ENCODE measurements at regions not wholly inside any gene's neighbourhood (a gene's known extent, or its start where the extent isn't known, plus 50 kb on each side); places are given as distances from the start of the nearest gene placed in this dataset.

DNA sequence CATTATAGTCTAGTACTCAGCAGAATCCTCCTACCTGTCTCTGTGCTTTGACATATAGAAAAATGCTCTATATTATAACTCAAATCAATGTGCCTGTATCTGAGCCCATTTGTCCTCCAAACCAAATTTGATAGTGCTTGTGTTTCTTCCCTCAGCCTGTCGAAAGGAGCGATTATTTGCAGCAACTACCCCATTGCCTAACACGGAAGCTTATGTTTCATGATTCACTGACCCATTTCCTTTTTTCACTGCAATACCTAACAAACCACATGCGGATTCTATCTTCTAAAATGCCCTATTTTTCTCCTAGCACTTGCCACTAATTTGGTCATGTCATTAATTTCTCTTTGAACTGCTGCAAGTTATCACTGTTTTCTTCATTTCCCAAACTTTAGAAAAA, 1220.6 kb upstream of the CADM2 start:
- TF ChIP-seq, protein P1, sequence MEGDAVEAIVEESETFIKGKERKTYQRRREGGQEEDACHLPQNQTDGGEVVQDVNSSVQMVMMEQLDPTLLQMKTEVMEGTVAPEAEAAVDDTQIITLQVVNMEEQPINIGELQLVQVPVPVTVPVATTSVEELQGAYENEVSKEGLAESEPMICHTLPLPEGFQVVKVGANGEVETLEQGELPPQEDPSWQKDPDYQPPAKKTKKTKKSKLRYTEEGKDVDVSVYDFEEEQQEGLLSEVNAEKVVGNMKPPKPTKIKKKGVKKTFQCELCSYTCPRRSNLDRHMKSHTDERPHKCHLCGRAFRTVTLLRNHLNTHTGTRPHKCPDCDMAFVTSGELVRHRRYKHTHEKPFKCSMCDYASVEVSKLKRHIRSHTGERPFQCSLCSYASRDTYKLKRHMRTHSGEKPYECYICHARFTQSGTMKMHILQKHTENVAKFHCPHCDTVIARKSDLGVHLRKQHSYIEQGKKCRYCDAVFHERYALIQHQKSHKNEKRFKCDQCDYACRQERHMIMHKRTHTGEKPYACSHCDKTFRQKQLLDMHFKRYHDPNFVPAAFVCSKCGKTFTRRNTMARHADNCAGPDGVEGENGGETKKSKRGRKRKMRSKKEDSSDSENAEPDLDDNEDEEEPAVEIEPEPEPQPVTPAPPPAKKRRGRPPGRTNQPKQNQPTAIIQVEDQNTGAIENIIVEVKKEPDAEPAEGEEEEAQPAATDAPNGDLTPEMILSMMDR (IDR thresholded peaks at IDR 0.05; ENCODE audit: insufficient read depth, low read length, severe bottlenecking): no peak
- DNase-seq (ENCODE audit: low read depth) (no peak), FAIRE-seq (no peak)

DNA sequence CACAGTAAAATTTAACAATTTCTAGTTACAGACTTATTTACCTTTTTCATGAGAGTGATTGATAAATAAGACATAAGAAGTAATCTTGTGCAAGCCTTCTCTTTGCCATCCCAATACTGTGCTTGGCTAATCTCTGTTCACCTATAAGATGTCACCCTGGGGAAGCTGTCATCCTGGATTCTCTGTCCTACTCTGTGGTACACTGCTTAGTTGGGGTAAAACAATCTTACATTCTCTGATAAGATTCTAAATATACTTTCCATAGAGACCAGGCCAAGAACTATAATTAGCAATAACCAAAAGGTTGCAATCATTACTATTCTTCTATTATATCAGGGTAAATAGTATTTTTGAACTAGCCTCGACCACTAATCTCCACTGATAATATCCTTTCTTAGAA, 1218.3 kb upstream of the CADM2 start:
- FAIRE-seq (no peak), DNase-seq (ENCODE audit: low read depth) (no peak)
- no peaks in the 10 kb centered on the region for H3K36me3 ChIP-seq (ENCODE audit: control insufficient read depth, insufficient read depth, low read length)
- no peaks in the 10 kb centered on the region for H3K27me3 ChIP-seq (ENCODE audit: control insufficient read depth, insufficient read depth, low read length)
- TF ChIP-seq, protein P1 (IDR thresholded peaks at IDR 0.05; ENCODE audit: insufficient read depth, low read length, severe bottlenecking): no peak
- no peak overlapping the region for H3K4me3 ChIP-seq (ENCODE audit: low read depth, low read length)

More for the DNA sequence above, 1220.6 kb upstream of the CADM2 start:
- no peaks in the 10 kb centered on the region for H3K27me3 ChIP-seq (ENCODE audit: control insufficient read depth, insufficient read depth, low read length)
- no peak overlapping the region for H3K4me3 ChIP-seq (ENCODE audit: low read depth, low read length)
- H3K36me3 ChIP-seq (ENCODE audit: control insufficient read depth, insufficient read depth, low read length): no peaks in the 10 kb centered on the region

DNA sequence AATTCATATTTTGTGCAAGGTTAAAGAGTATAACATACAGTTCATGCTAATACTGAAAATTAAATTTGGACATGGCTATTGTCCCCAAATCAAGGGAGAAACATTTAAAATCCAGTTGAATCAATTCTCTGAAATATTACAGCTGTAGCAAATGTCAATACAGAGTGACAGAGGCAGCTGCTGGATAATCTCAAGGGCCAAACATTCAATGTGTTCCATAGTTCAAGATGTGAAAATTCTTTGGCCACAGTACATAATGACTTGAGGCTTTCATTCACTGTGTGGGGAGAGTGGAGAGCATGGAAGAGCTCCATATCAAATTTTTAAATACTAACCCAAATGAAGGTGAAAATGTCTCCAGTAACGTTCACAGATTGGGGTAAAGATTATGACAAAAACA, 1192.8 kb upstream of the CADM2 start:
- no peak for DNase-seq (ENCODE audit: low read depth)
- TF ChIP-seq, protein P1 (IDR thresholded peaks at IDR 0.05; ENCODE audit: insufficient read depth, low read length, severe bottlenecking): no peak
- no peak for FAIRE-seq
- no peaks in the 10 kb centered on the region for H3K36me3 ChIP-seq (ENCODE audit: control insufficient read depth, insufficient read depth, low read length)
- H3K27me3 ChIP-seq (ENCODE audit: control insufficient read depth, insufficient read depth, low read length): no peaks in the 10 kb centered on the region
- no peak overlapping the region for H3K4me3 ChIP-seq (ENCODE audit: low read depth, low read length)

DNA sequence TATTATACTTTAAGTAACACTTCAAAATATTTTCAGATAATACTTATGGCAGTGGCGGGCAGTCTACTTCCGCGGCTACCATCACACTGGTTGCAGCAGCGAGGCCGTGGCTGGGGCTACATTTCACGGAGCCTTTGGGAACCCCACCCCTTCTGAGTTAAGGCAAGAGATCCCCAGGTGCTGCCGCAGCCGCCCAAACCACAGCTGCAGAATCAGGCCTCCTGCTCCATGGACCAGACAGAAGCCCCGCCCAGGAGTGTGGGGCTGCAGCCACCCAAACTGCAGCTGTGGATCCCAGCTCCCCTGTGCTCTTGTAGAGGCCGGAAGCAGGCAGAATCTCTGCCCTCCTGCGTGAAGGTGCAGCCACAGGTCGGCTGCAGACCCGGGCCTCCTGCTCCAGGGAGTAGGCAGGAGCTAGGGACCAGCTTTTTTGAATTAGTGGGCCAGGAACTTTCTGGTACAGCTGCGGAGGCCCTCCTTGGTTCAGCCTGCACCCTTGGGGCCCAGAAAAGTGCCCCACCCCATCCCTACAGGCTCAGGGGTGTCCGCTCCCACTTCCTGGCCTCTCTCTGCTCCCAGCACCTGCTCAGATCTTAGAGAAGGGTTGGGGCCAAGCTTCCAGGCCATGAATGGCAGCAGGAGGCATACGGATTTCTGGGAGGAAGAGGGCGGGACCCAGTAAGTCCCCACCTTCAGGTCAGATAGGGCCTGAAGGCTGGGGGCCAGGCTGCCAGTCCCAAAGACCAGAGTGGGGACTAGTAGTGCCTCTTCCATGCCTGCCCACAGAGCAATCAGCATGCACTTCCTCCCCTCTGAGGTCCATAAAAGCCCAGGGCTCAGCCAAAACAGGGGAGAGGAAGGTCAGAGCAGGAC, 1188.8 kb upstream of the CADM2 start:
- TF ChIP-seq, protein P1 (IDR thresholded peaks at IDR 0.05; ENCODE audit: insufficient read depth, low read length, severe bottlenecking): no peak
- FAIRE-seq (no peak), DNase-seq (ENCODE audit: low read depth) (no peak)
- H3K27me3 ChIP-seq (ENCODE audit: control insufficient read depth, insufficient read depth, low read length): no peaks in the 10 kb centered on the region
- H3K36me3 ChIP-seq (ENCODE audit: control insufficient read depth, insufficient read depth, low read length): no peaks in the 10 kb centered on the region
- H3K4me3 ChIP-seq (ENCODE audit: low read depth, low read length): no peak overlapping the region

DNA sequence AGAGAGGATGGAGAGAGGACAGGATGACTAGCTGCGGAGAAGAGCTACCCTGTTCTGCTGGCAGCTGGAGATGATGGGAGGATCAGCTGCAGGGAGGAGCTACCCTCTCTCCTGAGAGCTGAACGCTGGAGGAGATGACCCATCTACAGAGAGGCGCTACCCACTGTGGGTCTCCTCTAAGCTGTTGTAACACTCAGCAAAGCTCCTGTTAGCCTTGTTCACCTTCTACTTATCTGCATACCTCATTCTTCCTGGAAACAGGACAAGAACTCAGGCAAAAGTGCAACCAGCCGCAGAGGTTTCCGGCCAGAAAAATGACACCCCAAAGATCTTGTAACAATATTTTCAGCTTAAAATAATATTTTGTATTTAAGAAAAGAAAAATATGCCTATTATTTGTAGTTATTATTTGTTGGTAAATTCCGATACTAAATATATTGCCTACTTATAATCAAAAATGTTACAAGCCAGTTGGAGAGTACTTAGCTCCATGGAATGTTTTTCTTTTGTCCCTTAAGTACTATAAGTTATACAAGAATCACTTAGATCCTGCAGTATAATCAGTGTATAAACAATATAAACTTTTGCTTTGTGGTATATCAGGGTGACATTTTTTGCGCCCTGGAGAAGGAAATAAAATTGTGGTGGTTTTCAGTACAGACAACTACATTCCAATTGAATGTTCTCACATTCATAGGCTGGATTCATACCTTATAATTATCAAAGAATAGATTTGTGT, 1188.0 kb upstream of the CADM2 start:
- no peak for DNase-seq (ENCODE audit: low read depth)
- H3K27me3 ChIP-seq (ENCODE audit: control insufficient read depth, insufficient read depth, low read length): no peaks in the 10 kb centered on the region
- no peak overlapping the region for H3K4me3 ChIP-seq (ENCODE audit: low read depth, low read length)
- TF ChIP-seq, protein P1 (IDR thresholded peaks at IDR 0.05; ENCODE audit: insufficient read depth, low read length, severe bottlenecking): no peak
- FAIRE-seq: no peak
- H3K36me3 ChIP-seq (ENCODE audit: control insufficient read depth, insufficient read depth, low read length): no peaks in the 10 kb centered on the region
